Activated CD8-positive, alpha-beta memory T cell treated with anti-CD3 and anti-CD28 coated beads, Interleukin-2, amount 50 U/mL, for 1 hour (primary cell): ENCODE measurements at regions not wholly inside any gene's neighbourhood (a gene's known extent, or its start where the extent isn't known, plus 50 kb on each side); places are given as distances from the start of the nearest gene placed in this dataset.

Experiments used
- DNase-seq: peaks from one replicate; pipeline ENCODE4 v3.0.0-alpha.2; 2020; ENCODE audit errors: extremely low read depth

- DNase-seq = no peak
Measured at GRCh38 chr6:144879436-144879835, 594.3 kb downstream of the UTRN start.

DNA sequence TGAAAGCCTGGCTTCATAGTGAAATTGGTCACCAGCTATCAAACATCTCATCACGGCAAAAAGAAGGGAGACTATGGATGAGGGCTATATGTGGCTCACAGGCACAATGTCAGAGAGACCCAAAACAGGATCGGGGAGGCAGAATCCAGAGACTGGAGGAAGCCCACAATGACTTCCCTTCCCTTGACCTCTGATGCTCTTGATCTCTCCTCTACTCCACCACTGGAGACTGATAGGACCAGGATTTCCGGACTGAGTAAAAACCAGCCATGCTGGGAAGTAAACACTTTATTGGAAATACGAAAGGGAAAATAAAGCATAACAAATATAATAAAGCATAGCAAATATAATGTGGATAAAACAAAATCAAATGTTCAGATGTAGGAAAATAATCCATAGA, 597.3 kb downstream of the UTRN start:
- no peak for DNase-seq

GRCh38 chr6:144883915-144884314, 598.8 kb downstream of the UTRN start:
- no peak for DNase-seq

- DNase-seq = no peak
Measured at GRCh38 chr6:144885817-144886216, 600.7 kb downstream of the UTRN start.

DNA sequence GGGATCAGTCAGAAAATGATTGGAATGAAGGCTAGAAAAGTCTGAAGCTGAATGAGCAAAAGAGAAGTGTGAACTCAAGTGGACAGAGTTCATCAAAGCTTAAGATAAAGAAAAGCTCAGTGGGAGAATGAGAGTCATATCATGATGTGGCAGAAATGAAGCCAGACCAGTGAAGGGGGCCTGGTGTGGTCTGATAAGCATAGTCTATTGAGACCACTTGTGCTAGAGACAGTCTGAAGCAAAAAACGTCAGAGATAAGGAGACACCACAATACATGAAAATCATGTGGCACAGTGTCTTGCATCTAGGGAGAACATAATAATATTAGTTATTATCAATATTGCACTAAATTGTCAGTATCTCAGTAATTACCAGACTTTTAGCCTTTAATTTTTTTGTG, 601.5 kb downstream of the UTRN start:
- no peak for DNase-seq

GRCh38 chr6:144888621-144889020, 603.5 kb downstream of the UTRN start:
- no peak for DNase-seq

DNA sequence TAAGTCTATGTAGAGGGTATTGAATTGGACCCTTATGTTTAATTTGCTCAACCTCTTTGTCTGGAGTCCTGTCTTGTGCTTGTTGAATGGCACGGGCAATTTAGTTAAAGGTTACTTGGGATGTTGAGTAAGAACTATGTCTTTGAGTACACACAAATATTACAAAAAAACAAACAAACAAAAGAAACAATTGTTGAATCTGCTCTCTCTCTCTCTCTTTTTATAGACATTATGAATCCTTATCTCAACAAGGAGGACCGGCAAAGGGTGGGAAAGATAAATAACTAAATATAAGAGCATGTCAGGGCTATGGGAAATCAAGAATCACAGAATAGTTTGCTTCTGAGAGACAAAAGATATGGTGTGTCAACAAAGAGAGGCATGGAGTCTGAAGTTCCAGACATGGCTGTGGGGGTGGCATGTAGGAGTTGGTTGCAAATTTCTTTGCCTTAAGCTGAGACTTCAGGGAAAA, 608.6 kb downstream of the UTRN start:
- no peak for DNase-seq

DNA sequence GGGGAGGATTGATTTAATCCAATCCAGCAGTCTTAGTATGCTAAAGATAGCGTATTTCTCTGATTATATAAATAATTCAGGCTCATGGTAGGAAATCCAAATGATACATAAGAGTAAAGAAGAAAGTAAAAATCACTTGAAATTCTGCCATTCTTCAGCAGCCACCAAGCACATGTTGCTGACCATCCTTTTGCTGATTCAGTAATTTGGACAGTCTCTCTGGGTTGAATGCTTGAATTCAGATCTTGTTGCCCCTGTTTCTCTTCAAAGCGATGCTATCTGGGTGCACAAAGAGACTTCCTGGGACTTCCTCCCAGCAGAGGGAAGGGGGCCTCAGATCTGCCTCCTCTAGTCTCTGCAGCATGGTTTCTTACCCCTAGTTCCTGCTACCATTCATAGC, 609.1 kb downstream of the UTRN start:
- no peak for DNase-seq

- DNase-seq = no peak
Measured at GRCh38 chr6:144895313-144896278, 610.5 kb downstream of the UTRN start.

DNA sequence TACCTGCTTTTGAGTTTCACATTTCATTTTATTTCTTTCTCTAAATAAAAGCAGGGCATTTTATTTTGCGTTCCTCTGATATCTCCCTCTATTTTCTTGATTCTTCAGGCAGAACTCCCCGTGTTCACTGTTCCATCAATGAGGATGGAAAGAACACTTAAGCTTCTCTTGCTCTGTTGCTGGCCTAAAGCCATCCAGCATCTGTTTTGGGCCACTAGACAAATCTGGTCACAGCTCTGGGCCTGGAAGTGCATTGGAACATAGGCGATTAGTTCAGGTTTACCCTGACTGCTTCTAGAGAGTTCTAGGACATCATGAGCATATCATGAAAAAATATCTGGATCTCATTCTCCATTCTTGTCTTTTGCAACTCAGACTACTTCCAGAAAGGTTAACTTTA, 611.2 kb downstream of the UTRN start:
- DNase-seq = no peak

GRCh38 chr6:144896871-144897270, 611.7 kb downstream of the UTRN start:
- DNase-seq = no peak

DNA sequence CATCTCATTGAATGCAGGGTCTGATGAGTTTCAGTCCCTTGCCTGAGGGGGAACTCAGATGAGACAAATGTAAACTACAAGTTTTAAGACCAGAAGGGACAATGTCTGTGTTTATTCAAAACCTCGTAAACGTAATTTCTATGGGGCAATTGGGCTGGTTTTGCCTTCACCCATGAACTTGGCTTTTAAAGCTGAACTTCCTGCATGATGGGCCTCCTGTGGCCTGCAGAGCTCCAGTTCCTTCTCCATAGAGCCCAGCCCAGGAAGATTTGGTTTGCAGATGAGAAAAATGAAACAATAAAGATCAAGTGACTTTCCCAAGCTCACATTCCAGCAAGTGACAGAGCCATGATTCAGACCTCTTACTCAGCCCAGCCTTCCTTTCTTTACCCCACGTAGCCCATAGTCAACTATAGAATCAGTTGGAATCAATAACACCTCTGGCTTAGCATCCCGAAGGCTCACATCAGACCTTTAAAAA, 612.3 kb downstream of the UTRN start:
- DNase-seq = no peak

- no peak for DNase-seq
Measured at GRCh38 chr6:144898052-144898689, 613.0 kb downstream of the UTRN start.

DNA sequence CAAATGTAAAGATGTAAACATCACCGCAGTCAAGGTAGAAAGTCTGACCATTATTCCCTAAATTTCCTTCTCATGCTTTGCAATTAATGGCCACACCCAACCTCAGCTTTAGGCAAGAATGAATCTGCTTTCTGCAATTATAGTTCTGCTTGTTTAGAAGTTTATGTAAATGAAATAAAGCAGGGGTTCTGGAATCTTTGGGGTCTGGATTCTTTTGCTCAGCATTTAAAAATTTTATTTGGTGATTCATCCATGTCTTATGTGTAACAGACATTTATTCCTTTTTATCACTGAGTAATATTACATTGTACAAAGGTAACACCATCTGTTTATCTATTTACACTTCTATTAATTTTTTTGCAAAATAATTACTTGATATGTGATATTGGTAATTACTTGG, 613.6 kb downstream of the UTRN start:
- DNase-seq = no peak

GRCh38 chr6:144899161-144899560, 614.0 kb downstream of the UTRN start:
- no peak for DNase-seq

DNA sequence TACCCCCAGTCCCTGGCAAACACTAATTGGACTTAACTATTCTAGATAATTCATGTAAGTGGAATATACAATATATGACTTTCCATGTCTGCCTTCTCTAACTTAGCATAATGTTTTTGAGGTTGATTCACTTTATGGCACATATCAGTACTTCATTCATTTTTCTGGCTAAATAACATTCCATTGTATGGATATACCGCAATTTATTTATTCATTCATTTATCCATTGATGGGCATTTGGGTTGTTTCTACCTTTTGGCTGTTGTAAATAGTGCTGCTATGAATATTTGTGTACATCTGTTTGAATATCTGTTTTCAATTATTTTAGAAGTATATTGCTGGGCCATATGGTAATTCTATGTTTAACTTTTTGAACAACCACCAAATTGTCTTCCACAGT, 616.3 kb downstream of the UTRN start:
- no peak for DNase-seq

- no peak for DNase-seq
Measured at GRCh38 chr6:144908004-144908403, 622.9 kb downstream of the UTRN start.

DNA sequence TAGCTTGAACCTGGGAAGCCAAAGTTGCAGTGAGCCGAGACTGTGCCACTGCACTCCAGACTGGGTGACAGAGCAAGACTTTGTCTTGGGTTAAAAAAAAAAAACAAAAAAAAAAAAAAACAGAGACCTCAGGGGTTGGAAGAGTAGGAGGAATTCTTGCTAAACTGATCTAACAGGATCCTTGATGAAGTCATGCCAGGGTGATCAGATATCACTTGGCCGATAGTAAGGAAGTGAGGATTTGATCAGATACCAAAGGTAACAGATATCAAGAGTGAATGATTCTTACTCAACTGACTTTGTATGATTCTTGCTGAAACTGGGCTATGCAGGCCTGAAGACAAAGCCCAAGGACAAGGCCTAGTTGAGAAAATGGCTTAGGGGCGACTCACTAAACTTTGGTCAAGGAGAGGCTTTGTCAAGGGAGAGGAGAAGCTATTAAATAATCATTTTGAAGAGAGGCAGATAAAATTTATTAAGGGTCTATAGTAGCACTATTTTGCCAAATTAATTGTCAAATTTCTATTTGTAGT, 624.7 kb downstream of the UTRN start:
- no peak for DNase-seq

DNA sequence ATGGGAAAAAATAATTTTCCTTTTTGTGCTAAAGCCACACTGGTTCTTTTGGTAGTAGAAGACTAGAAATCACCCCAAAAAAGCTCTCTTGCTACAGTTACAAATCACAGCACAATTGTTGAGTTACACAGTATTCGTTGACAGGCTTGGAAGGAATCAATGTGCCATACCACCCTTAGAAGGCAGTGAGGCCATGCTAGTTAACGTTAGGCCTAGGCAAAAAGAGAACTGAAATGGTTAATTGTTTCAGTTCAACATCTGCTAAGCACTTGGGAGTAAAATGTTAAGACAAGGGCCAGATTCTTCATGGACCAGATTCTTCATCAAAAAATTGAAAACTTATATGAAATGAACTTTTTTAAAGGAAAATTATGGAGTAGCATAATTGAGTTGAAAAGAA, 626.2 kb downstream of the UTRN start:
- DNase-seq = no peak

DNA sequence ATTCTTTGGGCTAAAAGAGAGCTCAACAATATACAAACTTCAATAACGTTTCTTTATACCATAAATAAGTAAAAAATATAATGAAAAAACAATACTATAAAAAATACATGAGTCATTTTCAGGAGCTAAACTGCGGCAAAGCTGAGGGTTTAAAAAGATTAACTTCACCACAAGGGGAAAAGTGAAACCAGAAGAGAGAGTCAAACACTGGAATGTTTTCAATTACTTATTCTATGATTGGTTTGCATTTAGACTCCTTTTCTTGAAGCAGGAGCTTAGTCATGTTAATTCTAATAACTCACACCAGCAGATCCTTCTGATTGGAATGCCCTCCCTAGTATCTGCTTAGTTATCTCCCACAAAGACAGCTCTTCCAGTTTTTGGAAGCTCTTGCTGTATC, 627.3 kb downstream of the UTRN start:
- DNase-seq = no peak

DNA sequence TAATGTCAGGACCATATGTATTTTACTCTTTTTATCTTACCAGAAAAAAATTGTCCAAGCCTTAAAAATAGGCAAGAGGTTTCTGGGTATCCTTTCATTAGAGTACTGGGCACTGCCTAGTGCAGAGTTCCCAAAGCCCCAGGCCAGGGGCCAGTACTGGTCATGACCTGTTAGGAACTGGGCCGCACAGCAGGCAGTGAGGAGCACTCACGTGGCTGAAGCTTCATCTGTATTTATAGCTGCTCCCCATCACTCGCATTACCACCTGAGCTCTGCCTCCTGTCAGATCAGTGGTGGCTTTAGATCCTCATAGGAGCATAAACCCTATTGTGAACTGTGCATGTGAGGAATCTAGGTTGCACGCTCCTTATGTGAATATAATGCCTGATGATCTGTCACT, 632.9 kb downstream of the UTRN start:
- DNase-seq = no peak

DNA sequence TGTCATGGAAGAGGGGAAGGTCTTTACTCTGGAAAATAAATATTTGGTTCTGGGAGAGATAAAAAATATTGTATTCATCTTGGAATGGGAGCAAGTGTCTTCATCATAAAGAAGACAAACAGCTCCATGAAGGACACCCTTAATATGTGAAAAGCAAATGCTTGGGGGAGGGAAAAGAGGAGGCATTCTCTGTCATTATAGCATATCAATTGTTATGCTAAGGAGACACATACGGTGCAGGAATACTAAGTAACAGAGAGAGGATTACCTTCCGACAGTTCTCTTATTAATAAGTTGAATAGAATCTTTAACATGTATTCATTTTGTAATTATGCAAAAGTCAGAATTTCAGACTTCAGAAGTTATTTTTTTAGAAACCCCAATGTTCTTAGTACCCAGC, 634.4 kb downstream of the UTRN start:
- no peak for DNase-seq
